ENCODE measurements at regions not wholly inside any gene's neighbourhood (a gene's known extent, or its start where the extent isn't known, plus 50 kb on each side); places are given as distances from the start of the nearest gene placed in this dataset.

GRCh38 chr5:18395126-18396110 is 761.2 kb downstream of the TAF11L14 start:
- TF ChIP-seq CTCF (conservative IDR thresholded peaks at IDR 0.05 in 1 of 2, IDR thresholded peaks at IDR 0.05 in 1 of 2; ENCODE audit: low read depth in 1 of 2, low read length in 2 of 2) (no peak), EZH2 (IDR thresholded peaks at IDR 0.05; ENCODE audit: low read length, missing control alignments) (no peak)
